Kidney tubule cell (primary cell): ENCODE measurements at regions not wholly inside any gene's neighbourhood (a gene's known extent, or its start where the extent isn't known, plus 50 kb on each side); places are given as distances from the start of the nearest gene placed in this dataset.

Source experiments
- DNase-seq: peaks from one replicate; pipeline ENCODE4 v3.0.0-alpha.2; 2018; ENCODE audit warnings: low spot score

- no peak for DNase-seq
Measured at GRCh38 chr10:46227936-46228562, 58.7 kb upstream of the ANTXRL start.

GRCh38 chr10:46228563-46229071 lies 58.2 kb upstream of the ANTXRL start:
- DNase-seq = peak; percentile 64

GRCh38 chr10:46229144-46229563 lies 57.6 kb upstream of the ANTXRL start:
- peak; percentile 25 for DNase-seq

- no peak for DNase-seq
Measured at GRCh38 chr10:46230615-46231014, 56.2 kb upstream of the ANTXRL start.

GRCh38 chr10:46231087-46231486 lies 55.7 kb upstream of the ANTXRL start:
- DNase-seq = no peak

- no peak for DNase-seq
Measured at GRCh38 chr10:46232084-46232483, 54.7 kb upstream of the ANTXRL start.

GRCh38 chr10:46232666-46233065 lies 54.1 kb upstream of the ANTXRL start:
- DNase-seq = no peak

- no peak for DNase-seq
Measured at GRCh38 chr10:46233181-46233580, 53.6 kb upstream of the ANTXRL start.

GRCh38 chr10:46234026-46234425 lies 52.8 kb upstream of the ANTXRL start:
- no peak for DNase-seq

GRCh38 chr10:46234431-46235060 lies 52.3 kb upstream of the ANTXRL start:
- DNase-seq = no peak

- DNase-seq = no peak
Measured at GRCh38 chr10:46235705-46236545, 50.9 kb upstream of the ANTXRL start.

- DNase-seq = no peak
Measured at GRCh38 chr10:46236546-46236887, 50.3 kb upstream of the ANTXRL start.

- DNase-seq = no peak
Measured at GRCh38 chr10:46236941-46237681, 49.7 kb upstream of the ANTXRL start.
